ENCODE measurements at regions not wholly inside any gene's neighbourhood (a gene's known extent, or its start where the extent isn't known, plus 50 kb on each side); places are given as distances from the start of the nearest gene placed in this dataset.
"Not testable (repeated sequence)": the region's sequence is repeated elsewhere in the genome, so short reads cannot be mapped to it uniquely, and the experiment has no call there.

GRCh38 chr13:110044551-110045111 is 258.2 kb upstream of the IRS2 start:
- no peak for DNase-seq

DNA sequence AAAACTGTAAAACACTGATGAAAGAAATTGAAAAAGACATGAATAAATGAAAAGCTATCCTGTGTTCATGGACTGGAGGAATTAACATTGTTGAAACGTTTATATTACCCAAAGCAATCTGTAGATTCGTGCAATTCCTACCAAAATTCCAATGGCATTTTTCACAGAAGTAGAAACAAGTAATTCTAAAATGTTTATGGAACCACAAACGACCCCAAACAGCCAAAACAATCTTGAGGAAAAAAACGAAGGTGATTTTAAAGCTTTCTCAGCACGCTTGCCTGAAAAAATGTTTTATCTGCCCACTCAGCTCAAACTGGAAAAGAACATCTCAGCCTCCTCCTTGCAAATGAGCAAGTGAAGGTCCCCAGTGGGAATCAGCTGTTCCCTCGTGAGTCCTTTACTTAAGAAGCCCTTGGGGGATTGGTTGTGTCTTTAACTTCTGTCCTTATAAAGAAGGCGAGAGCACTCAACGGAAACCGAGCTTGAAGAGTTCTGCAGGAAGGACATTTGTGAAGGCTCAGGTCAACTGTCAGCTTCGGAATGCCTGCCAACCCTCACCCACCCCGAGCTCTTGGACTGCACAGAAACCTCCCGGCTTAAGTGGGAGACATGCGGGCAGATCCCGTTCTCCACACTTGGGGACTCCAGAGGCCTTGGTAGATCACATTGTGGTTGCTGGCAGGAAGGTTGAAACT is 256.0 kb upstream of the IRS2 start:
- DNase-seq = no peak

- DNase-seq = not testable (repeated sequence)
Measured at GRCh38 chr13:110041638-110042037, 255.3 kb upstream of the IRS2 start.

- no peak for DNase-seq
Measured at GRCh38 chr13:110037925-110038573, 251.7 kb upstream of the IRS2 start.

DNA sequence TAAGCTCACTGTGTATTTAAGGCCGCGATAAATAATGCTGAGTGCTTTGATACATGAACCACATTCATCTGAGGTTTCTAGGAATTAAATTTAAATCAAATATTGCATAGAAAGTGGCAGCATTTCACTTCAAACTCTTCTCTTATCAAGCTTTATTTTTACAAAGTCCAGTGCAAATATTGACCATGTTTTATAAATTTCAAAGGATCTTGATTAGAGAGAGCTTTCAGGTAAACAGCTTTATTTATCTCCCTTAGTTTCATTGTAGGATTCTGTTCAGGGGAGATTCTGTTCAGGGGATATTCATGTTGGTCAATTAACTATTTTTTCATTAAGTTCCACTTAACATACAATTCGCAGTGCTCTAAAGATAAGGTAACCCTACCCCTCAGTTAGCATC is 249.7 kb upstream of the IRS2 start:
- DNase-seq = no peak

GRCh38 chr13:110034031-110034549 is 247.7 kb upstream of the IRS2 start:
- no peak for DNase-seq

GRCh38 chr13:110032969-110033368 is 246.6 kb upstream of the IRS2 start:
- no peak for DNase-seq

DNA sequence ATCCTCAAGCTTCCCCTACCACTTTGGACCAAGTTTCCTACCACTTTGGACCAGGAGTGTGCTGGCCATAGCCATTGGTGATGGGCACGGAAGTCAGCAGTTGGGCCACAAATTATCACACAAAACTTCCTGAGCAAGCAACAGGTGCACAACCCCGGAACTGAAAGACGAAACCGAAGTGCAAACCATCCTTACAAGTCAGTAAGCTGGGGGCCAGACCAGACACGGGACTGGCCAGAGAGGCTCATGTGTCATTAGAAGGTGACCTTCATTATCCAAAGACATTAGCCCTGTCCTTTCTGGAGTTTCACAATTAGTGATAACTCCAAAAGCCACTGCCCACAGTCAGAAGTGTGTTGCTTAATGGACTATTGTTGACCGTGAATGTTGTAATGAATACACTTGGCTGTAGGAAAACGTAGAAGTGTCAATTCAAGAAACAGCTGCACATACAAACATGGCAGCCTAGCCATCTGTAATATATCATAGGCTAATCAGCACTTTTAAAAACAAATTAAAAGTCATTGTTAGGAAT is 244.1 kb upstream of the IRS2 start:
- no peak for DNase-seq

DNA sequence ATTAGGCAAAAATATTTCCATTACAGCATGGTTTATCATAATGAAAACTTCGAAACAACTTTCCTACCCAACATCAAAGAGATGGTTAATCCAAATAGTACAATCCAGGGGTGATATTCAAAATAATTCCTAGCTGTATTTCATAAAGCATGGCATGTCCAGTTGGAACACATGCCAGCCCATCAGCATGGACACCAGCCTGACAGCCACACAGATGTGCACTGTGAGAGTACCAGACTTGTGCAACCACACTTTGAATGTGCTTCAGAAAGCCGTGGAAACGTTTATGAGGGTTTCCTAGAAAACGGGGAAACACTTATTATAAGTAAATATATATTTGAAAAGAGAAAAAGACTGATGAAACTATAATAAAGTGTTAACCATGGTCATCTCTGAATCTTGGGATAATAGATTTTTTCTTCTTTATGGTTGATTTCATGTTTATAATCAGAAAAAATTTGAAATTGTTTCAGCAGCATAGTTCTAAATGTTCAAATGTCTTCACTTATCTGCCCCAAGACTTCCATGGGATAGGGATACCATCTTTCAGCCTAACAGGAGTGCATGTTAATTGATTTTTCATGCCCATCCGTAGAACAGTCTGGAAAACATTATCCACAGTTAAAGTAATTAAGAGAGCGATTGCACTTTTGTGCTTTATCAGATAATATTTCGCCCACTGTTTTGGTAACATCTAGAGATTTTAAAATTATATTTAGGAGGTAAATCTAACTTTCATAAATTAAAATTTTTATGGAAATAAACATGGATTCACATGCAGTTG is 242.6 kb upstream of the IRS2 start:
- no peak for DNase-seq

GRCh38 chr13:110028311-110028710 is 241.9 kb upstream of the IRS2 start:
- DNase-seq = no peak

DNA sequence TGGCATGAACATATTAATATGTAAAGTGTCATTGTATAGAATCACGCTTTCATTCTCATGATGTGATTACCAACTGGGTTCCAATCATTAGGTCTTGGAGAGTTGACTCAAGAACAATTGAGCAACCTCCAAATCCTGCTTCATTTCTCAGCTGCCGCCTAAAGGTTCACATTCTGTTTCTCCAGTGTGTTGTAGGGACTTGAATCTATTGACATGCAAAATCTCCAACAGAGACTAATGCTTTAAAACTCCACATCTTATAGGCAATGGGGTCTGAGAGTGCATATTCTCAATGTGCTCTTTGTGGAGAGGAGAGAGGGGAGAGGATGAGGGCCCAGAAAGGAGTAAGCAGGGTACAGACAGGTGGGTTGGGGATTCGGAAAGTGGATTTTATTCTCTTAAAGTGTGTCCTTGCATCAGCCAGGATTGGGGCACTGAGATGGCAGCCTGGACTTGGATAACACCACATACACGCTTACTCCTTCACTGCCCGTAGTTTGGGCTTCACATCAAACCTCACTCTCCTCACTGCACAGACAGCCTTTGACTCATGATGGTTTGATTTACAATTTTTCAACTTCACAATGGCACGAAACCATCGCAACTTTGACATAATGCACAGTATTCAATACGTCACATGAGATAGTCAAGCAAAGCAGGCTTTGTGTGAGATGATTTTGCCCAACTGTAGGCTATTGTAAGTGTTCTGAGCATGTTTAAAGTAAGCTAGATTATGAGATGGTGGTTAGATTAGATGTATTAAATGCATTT is 241.3 kb upstream of the IRS2 start:
- no peak for DNase-seq

DNA sequence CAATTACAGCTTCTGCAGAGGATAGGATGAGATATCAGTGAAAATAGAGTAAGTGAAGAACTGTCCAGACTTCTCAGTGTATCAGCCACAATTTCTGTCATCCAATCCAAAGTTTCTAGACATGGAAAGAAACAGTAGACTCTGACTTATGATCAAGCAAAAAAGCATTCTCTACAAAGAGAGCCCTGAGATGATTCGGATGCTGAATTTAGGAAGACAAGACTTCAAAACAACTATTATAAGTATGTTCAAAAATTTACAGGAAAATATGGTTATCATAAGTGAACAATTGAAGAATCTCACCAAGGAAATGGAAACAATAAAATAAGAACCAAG is 238.2 kb upstream of the IRS2 start:
- no peak for DNase-seq

- no peak for DNase-seq
Measured at GRCh38 chr13:110023729-110024644, 237.6 kb upstream of the IRS2 start.

DNA sequence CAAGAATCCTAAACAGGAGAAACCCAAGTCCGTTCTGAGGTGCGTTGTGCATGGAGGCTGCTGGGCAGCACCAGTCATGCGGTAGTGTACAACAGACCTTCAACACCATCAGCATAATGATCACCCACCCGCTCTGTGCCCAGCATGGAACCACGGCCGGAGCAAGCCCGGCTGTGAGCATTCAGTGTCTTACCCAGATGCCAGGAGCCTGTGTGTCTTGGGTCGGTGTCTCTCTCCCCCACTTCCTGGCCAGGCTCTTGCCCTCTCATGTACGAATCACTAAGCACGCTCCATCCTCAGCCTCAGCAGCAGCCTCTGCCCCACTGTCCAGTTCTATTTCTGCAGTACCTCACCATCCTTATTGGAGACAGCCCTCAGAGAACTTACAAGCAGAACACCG is 231.6 kb upstream of the IRS2 start:
- no peak for DNase-seq

DNA sequence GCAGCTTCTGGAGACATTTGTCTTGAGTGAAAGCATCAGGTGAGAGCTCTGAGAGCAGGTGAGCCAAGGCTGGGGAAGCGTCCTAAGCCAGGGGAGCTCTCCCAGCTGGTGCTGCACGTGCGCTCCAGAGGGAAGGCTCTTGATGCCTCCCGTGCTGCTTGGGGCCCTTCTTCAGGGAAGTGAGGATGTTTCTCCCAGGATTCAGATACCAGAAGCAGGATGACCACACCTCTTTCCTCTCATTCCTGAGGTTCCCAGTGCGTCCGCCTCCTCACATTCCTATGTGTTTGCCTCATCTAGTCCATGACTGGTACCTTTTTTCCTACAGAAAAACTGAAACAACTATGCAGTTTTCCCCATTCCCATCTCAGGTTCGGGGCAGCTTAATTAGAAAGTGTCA is 231.0 kb upstream of the IRS2 start:
- DNase-seq = no peak

- DNase-seq = no peak
Measured at GRCh38 chr13:110015253-110015652, 228.9 kb upstream of the IRS2 start.

- no peak for DNase-seq
Measured at GRCh38 chr13:110014719-110015118, 228.3 kb upstream of the IRS2 start.

- no peak for DNase-seq
Measured at GRCh38 chr13:110012102-110012739, 225.8 kb upstream of the IRS2 start.

DNA sequence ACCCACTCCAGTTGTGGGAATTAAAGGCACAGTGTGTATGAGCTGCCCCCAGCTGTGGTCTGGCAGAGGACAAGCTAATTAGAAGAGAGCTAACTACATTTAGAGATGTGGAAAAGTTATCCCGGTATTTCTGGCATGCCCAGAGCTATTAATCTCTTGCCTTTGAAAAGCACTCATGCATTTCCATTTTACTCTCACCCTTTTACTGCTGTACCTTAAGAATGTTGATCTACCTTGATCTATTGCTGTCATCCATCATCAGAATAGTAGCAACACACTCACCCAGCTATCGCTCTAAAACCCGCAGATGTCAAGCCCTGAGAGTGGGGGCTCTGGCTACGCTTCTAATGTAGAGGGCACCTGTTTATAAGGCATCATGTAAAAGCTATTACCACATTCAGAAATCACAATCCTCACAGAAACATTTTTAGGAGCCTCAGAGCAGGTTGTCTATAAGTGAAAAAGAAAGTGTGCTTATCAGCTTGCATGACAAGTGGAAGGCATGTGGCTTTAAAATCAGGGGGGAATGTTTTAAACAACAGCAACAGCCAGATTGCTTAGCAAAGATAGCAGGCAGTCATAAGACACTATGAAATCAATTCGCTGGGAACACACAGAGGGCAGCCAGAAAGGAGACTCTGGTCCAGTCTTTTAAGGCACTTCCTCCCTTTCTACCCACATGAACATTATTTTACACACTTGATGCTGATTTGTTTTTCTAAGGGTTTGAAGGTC is 224.2 kb upstream of the IRS2 start:
- DNase-seq = no peak

DNA sequence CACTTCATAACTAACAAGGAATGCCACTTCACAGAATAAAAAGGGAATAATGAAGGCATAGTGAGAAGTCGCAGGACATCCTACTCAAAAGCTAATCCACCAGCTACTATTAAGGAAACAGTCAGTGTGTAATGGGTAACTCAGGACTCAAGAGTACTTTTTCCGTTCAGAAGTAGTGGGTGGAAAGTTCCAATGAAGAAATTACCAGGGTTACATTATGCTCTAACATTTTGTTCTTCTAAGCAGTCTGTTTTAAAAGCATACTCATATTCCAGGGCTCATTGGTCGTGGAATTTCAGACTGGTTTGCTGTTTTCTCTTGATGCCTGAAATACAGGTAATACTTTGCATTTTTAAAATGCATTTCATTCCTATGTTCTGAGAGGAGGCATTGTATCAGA is 222.4 kb upstream of the IRS2 start:
- DNase-seq = no peak
